ENCODE measurements at regions not wholly inside any gene's neighbourhood (a gene's known extent, or its start where the extent isn't known, plus 50 kb on each side); places are given as distances from the start of the nearest gene placed in this dataset.

- no peak for DNase-seq
Observed at GRCh38 chr12:127539226-127539858, 727.6 kb upstream of the TMEM132C start.

- DNase-seq, result no peak
Observed at GRCh38 chr12:127542391-127542790, 724.6 kb upstream of the TMEM132C start.

- no peak for DNase-seq
Observed at GRCh38 chr12:127542931-127543330, 724.0 kb upstream of the TMEM132C start.

GRCh38 chr12:127546721-127547505 lies 720.1 kb upstream of the TMEM132C start:
- no peak for DNase-seq

GRCh38 chr12:127548123-127548553 lies 718.8 kb upstream of the TMEM132C start:
- DNase-seq, result no peak

- no peak for DNase-seq
Observed at GRCh38 chr12:127550271-127550670, 716.7 kb upstream of the TMEM132C start.

- DNase-seq, result no peak
Observed at GRCh38 chr12:127552838-127553237, 714.1 kb upstream of the TMEM132C start.

GRCh38 chr12:127555071-127555470 lies 711.9 kb upstream of the TMEM132C start:
- no peak for DNase-seq

GRCh38 chr12:127556231-127556886 lies 710.6 kb upstream of the TMEM132C start:
- no peak for DNase-seq

- DNase-seq, result no peak
Observed at GRCh38 chr12:127558361-127558760, 708.6 kb upstream of the TMEM132C start.

- no peak for DNase-seq
Observed at GRCh38 chr12:127559349-127560040, 707.5 kb upstream of the TMEM132C start.

GRCh38 chr12:127560041-127560478 lies 706.9 kb upstream of the TMEM132C start:
- no peak for DNase-seq

- no peak for DNase-seq
Observed at GRCh38 chr12:127562816-127563215, 704.2 kb upstream of the TMEM132C start.

- no peak for DNase-seq
Observed at GRCh38 chr12:127565241-127565640, 701.7 kb upstream of the TMEM132C start.

- DNase-seq, result no peak
Observed at GRCh38 chr12:127567531-127567930, 699.4 kb upstream of the TMEM132C start.

GRCh38 chr12:127570387-127570786 lies 696.6 kb upstream of the TMEM132C start:
- no peak for DNase-seq

GRCh38 chr12:127570793-127571360 lies 696.1 kb upstream of the TMEM132C start:
- DNase-seq, result no peak

- no peak for DNase-seq
Observed at GRCh38 chr12:127571578-127571977, 695.4 kb upstream of the TMEM132C start.

- DNase-seq, result no peak
Observed at GRCh38 chr12:127579446-127579845, 687.5 kb upstream of the TMEM132C start.

GRCh38 chr12:127582074-127582473 lies 684.9 kb upstream of the TMEM132C start:
- no peak for DNase-seq

- no peak for DNase-seq
Observed at GRCh38 chr12:127583041-127583440, 683.9 kb upstream of the TMEM132C start.

GRCh38 chr12:127588249-127588648 lies 678.7 kb upstream of the TMEM132C start:
- no peak for DNase-seq

GRCh38 chr12:127589541-127589940 lies 677.4 kb upstream of the TMEM132C start:
- no peak for DNase-seq

All from NCI-H1694 (cell line).